Left forelimb (tissue), 1 donor: ENCODE measurements at regions not wholly inside any gene's neighbourhood (a gene's known extent, or its start where the extent isn't known, plus 50 kb on each side); places are given as distances from the start of the nearest gene placed in this dataset.
"Not testable (repeated sequence)": the region's sequence is repeated elsewhere in the genome, so short reads cannot be mapped to it uniquely, and the experiment has no call there.

Experiments
- DNase-seq: peaks from one replicate; pipeline ENCODE4 v3.0.0-alpha.2; 2018; ENCODE audit warnings: low spot score

DNA sequence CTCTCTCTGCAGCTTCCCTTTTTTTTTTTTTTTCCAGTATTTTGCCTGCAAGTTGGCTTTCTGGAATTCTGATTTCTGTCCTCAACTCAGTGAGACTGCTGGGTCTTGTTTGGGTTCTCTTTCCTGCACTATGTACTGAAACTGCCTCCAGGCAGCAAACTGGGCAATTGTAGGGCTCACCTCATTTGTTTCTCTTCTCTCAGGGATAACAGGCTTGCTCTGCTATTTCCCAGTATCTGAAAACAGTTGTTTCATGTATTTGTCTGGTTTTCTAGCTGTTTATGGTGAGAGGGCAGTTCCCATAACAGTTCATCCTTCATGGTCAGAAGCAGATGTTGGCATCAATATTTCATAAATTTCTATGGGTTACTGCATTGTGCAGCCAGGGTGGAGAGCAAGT lies 206.0 kb downstream of the CYRIA start:
- DNase-seq: no peak

DNA sequence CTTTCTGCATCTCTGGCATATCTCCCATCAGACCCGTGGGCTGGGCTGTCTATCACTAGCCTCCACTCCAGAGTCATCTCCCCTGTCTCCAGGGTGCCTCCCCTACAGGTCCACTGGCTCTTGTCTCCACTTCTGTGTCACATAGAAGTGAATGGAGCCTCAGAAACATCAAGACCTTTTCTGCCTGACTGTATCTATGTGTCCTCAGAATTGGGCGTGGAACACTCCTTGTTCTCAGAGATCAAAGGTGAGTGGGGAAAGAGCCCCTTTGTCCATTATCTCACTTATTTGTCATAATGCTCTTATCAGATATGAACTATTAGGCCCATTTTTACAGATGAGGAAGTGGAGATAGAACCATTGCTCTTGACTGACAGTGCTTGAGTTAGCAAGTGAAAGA lies 211.0 kb downstream of the CYRIA start:
- DNase-seq: no peak

DNA sequence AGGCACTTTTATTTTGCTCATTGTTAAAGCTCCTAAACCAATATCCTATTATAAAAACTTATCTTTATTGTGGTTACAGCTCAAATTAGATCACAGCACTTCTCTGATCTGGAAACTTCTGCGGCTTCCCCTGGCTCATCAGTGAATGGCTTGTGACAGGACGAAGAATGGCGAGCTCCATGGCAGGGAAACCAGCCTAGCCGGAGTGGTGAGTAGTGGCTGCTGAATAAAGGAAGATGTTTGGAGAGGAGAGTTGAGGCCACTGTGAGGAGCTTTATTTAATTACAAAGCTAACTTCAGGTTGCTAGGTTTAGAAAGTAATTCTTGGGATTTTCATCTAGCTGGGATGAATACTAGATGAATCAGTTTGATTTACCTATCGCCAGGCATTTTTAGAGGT lies 213.5 kb downstream of the CYRIA start:
- DNase-seq: no peak

DNA sequence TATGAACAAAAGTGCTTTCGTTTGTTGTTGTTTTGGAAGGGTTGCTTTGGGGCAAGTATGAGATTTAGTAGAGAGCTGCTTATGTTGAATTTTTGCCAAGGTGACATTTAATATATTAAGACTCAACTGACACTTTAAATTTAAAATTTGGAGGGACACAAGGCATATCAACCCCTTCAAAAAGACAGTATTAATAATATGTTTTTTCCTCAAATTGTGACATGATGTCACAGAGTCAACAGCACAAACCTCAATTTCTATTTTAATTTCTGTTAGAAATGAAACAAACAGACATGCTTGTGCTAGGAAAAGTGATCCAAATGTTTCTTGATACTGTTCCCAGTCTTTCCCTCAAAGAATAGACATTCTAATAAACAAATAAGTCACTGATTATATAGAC lies 218.9 kb downstream of the CYRIA start:
- no peak for DNase-seq

DNA sequence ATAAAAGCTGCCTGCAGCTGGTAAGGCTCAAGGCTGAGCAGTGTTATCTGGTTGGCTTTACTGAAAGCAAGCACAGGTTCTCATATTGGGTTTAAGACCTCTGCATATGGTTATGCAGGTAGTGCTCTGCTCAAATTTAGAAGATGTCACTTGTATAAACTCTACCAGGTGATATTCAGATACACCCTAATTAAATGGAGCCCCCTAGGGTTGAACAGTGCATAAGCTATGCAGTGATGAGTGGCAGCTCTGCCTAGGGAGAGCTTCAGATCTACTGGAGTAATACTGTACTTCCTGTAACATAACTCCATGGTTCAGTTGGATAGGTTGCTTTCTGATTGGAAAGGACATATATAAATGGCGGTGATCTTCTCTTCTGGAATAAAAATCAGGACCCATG lies 222.7 kb downstream of the CYRIA start:
- DNase-seq: no peak

DNA sequence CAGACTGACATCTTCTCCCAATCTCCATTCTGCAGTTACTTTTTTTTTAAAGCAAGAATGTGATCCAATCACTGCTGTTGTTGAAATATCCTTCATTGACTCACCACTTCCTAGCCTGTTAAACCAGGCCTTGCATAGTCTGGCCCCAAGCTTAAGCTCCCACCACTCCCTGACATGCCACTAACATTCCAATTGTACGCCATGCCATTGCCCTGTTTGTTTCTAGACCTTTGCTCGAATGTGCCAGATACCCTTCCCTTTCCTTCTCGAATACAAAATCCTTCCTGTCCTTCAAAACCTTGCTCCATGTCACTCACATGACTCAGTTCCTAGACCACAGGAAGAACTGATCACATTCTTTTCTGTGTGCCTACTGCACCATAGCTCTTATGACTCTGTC lies 224.2 kb downstream of the CYRIA start:
- no peak for DNase-seq

DNA sequence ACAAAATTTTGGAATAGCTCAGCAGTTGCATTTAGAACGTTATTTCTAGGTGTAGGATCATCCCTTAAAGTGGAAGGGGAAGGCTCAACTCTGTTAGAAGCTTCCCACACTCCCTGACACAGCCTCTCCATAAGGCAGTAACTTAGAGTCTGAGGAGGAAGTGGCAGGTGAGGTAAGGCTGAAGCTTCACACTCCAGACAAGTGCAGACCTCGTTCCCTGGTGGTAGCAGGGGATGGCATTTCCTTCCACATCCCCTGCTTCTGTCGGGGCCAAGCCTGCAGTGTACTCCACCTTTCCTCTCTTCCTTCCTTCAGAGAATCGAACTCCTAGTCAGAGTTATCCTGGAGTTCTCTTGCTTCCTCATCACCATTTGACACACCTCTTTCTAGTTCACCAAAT lies 224.7 kb downstream of the CYRIA start:
- DNase-seq: no peak

DNA sequence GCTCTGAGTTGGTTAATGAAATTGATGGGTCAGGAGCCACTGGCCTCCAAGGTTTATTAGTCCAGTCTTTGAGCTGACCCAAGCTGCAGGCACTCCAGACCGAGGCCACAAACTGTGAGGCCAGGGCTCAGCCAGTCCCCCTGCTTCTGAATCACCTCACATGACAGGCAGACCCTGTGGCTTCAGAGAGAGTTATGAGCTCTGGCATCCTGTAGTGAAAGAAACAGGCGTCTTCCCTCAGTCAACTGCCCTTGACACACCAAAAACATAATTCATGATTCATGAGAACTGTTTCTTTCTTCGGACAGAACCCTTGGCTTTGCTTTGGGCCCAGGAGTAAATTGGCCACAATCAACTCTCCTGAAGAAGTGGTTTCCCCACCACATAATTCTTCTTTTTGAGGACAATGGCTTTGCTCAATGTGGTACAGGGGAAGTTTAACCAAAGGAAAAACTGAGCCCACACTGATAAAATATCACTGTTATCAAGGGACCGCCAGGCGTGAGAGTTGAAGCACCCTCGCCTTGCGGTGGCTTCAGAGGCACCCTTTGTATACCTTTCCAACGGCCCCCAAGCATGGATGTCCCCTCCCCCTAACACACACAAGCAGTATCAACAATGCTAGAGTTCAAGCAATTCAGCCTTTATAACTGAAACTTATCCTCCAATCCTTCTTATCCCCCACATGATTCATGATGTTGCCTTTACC lies 226.9 kb downstream of the CYRIA start:
- DNase-seq: no peak

DNA sequence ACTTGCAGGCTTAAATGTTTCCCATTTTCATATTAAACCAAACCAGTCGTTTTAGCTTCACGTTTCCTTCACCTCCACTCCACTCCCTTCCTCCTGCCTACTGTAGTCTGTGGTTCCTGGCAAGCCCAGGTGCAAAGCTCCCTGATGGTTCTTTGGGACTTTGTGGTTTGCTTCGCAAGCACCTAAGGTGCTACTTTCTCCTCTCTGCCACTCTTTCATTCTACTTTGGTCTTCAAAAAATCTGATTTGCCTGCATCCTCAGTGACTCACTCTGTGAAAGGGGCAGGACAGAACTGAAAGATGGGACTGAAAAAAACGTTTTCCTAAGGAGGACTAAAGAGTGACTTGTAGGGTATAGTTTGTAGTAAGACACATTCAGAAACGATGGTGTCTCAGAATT lies 228.4 kb downstream of the CYRIA start:
- DNase-seq: no peak

DNA sequence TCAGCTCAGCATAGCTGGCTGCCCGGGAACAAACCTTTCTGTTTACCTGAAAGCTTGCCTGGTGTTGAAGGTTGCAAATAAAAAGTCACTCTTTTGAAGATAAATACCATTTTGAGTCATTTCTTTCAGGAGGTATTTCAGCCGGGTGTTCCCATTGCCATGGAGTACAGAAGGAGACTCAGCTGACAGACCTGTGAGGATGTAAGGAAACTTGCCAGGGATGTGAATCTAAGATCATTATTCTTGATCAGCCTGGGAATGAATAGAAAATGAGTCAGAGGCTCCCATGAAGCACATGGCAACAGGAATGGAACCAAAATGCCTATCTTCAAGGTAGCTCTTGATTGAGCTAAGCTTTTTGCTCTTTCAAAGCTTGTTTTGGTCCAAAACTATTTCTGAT lies 231.2 kb downstream of the CYRIA start:
- DNase-seq: no peak

DNA sequence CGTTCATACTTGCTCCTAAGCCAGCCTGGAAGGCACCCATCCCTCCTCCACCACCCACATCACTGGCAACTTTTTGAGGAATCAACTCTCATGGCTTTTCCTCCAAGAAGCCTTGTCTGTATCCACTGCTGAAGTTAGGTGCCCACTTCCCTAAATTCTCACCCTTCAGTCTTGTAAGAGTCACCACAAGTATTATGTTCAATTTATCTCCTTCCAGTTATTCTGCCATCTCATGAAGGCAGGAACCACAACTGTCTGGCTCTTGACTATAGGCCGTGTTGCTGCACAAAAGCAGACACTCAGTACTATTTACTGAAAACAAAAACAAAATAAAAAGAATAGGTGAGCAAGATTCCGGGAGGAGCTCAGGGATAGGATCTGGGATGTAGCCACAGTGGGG lies 234.8 kb downstream of the CYRIA start:
- DNase-seq: no peak

DNA sequence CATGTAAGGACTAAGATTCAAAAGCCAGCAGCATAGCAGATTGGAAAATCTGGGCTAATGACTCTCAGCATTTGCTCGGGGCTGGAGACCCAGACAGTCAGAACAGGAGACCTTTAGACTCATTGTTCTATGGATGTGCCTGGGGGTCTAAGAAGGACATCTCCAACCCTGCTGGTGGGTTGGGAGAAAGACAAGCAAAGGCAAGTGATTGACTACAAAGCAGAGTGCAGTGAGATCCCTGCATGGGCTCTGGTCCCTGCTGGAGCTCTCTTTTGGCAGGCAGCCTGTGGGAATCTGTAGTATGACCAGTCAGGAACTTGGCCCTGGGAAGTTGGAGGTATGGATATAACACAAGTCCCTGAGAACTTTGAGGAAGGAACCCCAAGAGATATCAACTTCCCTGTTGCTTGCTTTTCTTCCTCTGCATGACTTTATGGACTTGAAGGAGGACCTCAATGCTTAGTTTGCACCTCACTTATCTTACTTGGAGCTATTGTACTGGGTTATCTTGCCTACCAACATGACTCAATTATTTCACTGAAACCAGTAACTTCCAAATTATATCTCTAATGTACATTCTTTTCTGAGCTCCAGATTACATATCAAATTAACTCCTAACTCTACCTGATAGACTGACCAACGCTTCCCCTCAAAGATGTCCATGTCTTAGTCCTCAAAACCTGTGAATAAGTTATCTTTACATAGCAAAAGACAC lies 236.0 kb downstream of the CYRIA start:
- DNase-seq: no peak

DNA sequence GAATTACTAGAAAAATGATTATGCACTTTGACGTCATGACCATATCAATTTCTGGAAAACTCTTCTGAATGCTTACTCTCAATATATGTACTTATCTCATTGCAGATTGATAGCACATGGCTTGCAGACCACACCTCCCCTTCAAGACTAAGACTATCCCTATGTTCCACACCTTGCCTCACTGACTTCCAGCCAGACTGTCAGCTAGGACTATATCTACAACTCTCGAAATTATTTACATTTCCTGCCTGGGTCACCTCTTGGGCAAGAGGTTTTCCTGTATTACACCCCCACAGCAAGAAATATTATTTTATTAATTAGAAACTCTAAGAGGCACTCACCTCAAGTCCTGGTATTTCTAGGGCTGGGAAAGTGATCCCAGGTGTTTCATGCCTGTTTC lies 236.6 kb downstream of the CYRIA start:
- no peak for DNase-seq

DNA sequence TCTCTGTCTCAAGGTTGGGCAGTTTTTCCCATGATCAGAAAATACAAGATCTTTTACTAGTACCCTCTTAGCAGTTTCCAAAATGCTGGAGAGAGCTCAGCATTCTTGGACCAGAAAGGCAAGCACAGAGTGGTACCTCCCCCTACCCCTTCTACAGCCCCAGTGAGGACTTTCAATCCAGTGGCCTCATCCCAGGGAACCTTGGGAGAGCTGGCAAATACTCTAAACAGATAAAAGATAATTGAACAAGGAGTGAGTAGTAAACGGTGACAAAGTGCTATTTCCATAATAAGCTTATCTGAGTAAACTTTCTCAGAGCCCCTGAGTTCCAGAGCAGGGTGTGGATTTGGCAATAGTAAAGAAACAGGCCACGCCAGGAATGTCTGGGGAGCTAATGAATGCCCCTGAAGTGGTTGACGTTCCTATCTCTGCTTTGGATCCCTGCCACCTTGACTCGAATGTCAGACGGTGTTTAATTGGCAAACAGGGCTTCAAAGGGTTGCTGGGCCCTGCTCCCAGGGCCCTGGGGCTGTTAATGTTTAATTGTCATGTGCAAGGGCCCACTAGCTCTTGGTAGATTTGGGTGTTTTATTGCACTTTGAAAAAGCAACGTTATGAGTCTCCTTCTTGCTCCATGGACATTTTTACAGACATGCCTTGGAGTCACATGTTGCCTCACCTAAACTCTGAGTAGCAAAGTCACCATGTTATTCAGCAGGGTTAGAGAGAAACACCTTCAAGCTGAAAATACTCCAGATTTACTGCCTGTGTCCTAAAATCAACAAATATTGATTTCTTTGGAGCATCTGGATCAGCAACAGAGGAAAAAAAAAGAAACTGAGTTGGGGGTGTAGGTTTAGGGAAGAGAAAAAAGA lies 239.9 kb downstream of the CYRIA start:
- no peak for DNase-seq

DNA sequence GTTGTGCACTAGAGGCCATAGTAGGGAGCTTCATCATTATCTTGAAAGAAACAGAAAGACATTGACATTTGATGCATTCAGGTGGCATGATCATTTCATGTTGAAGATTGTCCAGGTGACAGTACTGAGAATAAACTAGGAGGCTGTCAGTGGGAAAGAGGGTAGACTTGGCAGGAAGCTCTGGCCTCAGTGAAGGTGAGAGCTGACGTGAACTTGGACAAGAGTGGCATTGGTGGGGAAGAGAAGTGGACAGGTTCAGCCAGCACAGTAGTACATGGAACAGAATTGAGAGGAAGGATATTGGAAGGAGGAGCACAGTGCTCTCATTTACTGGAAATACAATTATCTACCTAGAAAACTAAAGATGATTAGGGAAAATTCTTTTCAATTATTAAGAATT lies 245.2 kb downstream of the CYRIA start:
- DNase-seq: no peak

DNA sequence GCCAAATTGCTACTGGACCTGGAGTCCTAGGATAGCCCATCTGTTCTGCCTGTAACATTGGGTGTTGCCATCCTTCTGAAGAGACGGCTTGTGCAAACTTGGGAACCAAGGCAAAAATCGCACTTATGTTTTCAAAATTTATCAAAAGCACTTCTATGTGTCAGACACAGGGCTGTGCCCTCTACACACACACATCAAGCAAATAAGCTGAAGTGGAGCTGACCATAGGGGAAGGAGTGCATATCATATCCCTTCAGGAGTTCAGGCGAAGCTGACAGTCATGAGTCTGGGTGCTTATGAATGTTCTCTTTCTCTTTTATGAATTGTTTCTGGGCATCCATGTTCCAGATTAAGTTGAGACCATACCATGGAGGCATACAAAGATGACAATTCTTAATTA lies 247.9 kb downstream of the CYRIA start:
- DNase-seq: no peak

DNA sequence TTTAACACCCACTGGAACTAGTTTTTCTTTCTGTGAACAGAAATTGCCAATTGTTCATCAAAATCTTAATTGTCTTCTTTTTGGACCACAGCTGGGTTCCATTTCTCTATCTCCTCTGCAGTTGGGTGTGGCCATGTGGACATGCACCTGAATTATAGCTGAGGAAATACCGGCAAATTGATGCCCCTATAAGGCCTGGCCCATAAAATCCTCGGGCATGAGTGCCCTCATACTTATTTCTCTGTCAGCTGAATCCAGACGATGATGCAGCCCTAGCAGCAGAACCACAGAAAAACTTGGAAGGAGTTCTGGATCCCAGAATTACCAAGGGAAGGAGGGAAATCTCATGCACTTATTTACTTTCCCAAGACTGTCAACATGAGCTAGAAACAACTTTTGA lies 249.0 kb downstream of the CYRIA start:
- no peak for DNase-seq

DNA sequence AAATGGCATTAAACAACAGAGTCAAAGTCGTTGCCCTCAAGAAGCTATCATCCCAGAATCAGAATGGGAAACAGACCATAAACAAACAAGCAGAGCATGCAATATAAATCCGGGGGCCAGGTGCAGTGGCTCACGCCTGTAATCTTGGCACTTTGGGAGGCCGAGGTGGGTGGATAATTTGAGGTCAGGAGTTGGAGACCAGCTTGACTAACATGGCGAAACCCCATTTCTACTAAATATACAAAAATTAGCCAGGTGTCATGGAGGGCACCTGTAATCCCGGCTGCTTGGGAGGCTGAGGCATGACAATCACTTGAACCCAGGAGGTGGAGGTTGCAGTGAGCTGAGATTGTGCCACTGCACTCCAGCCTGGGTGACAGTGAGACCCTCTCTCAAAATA lies 249.8 kb downstream of the CYRIA start:
- not testable (repeated sequence) for DNase-seq

DNA sequence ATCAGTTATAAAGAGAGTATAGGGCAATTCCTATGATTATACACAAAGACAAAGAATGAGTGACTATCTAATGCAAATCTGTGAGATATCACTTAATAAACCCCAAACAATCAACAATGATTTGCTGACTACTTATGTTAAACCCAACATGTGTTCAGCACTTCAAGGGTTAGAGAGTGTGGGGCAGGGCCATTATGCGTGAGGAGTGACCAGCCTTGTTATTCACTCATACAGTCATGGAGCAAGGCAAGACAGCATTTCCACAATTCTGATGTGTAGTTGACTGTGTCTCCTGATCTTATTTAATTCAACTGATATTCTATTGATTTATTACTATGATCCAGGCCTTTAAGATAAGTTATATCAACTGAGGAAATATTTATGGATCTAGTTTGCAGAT lies 251.7 kb downstream of the CYRIA start:
- no peak for DNase-seq

DNA sequence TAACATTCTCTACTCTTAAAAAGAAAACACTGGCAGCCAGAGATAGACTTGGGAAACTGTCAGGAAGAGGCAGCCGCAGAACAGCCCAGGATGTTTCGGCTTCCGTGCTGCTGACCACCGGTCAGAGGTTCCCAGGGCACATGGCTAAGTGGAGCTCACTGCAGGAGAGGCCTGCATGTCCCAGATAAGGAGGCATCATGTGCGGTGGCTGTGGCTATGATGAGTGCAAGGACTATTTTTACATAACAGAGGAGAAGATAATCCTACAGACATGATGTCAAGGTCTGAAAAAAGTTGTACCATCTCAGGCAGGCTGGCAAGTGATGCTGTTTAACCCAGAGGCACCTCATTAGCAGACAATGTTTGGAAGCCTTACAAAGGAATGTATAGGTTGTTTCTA lies 252.3 kb downstream of the CYRIA start:
- no peak for DNase-seq

DNA sequence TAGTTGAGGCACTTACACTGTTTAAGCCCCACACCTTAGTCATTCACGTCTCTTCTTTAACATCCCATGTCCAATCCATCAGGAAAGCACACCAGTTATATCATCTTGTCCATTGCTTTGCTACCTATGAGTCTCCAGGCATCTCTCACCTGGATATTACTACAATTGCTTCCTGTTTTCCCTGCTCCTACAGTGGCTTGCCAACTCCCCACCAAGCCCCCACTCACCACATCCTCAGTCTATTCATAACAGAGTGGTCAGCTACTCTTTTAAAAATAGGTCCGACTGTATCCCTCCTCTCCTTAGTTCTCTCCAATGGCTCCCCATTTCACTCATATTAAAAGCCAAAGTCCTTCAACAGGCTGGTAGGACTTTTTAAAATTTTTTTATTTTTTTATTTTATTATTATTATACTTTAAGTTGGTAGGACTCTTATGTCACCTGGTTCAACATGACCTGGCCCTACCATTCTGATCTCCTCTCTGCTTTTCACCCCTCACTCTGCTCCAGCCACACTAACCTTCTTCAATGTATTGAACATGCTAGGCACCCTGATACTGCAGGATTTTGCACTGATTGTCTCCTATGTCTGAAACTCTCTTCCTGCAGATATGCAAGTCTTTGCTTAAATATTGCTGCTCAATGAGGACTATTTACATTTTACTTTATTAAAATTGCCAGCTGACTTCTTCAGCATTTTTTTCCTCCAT lies 253.2 kb downstream of the CYRIA start:
- no peak for DNase-seq

DNA sequence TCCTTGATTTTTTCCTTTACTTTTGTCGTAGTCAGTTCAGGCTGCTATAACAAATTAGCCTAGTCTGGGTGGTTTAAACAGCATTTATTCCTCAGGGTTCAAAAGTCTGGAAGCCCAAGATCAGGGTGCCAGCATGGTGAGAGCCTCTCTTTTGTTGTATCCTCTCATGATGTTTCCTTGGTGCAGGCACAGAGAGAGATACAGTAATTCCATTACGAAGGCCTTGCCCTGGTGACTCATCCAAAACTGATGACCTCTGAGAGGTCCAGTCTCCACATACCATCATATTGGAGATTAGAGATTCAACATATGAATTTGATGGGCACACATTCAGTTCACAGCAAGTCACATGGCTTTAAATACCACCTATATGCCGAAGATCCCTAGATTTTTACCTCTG lies 253.8 kb downstream of the CYRIA start:
- no peak for DNase-seq
